ENCODE measurements at regions not wholly inside any gene's neighbourhood (a gene's known extent, or its start where the extent isn't known, plus 50 kb on each side); places are given as distances from the start of the nearest gene placed in this dataset.

- no peak overlapping the region for H3K4me3 ChIP-seq (ENCODE audit: control insufficient read depth, low read depth, low read length)
- no peak for DNase-seq (ENCODE audit: low read depth)
- TF ChIP-seq CTCF (conservative IDR thresholded peaks at IDR 0.05; ENCODE audit: control insufficient read depth, insufficient read depth, low read depth, low read length) = no peak
Observed at GRCh38 chr11:16448123-16448717, 91.9 kb upstream of the SOX6 start.

GRCh38 chr11:16441461-16441860, 85.1 kb upstream of the SOX6 start:
- DNase-seq (ENCODE audit: low read depth) = no peak
- no peak overlapping the region for H3K4me3 ChIP-seq (ENCODE audit: control insufficient read depth, low read depth, low read length)
- no peak for TF ChIP-seq CTCF (conservative IDR thresholded peaks at IDR 0.05; ENCODE audit: control insufficient read depth, insufficient read depth, low read depth, low read length)

- no peak for TF ChIP-seq CTCF (conservative IDR thresholded peaks at IDR 0.05; ENCODE audit: control insufficient read depth, insufficient read depth, low read depth, low read length)
- H3K4me3 ChIP-seq (ENCODE audit: control insufficient read depth, low read depth, low read length) = no peak overlapping the region
- DNase-seq (ENCODE audit: low read depth) = no peak
Observed at GRCh38 chr11:16440136-16440535, 83.8 kb upstream of the SOX6 start.

GRCh38 chr11:16434036-16434435, 77.7 kb upstream of the SOX6 start:
- no peak for DNase-seq (ENCODE audit: low read depth)
- TF ChIP-seq CTCF (conservative IDR thresholded peaks at IDR 0.05; ENCODE audit: control insufficient read depth, insufficient read depth, low read depth, low read length) = no peak

GRCh38 chr11:16430674-16431073, 74.3 kb upstream of the SOX6 start:
- no peak for TF ChIP-seq CTCF (conservative IDR thresholded peaks at IDR 0.05; ENCODE audit: control insufficient read depth, insufficient read depth, low read depth, low read length)
- no peak overlapping the region for H3K4me3 ChIP-seq (ENCODE audit: control insufficient read depth, low read depth, low read length)
- no peak for DNase-seq (ENCODE audit: low read depth)

More at GRCh38 chr11:16434036-16434435, 77.7 kb upstream of the SOX6 start:
- no peak overlapping the region for H3K4me3 ChIP-seq (ENCODE audit: control insufficient read depth, low read depth, low read length)

- H3K4me3 ChIP-seq (ENCODE audit: control insufficient read depth, low read depth, low read length) = no peak overlapping the region
- TF ChIP-seq CTCF (conservative IDR thresholded peaks at IDR 0.05; ENCODE audit: control insufficient read depth, insufficient read depth, low read depth, low read length) = no peak
- DNase-seq (ENCODE audit: low read depth) = no peak
Observed at GRCh38 chr11:16421826-16422225, 65.5 kb upstream of the SOX6 start.

All from fibroblast of mammary gland (primary cell).